Ishikawa (cell line): ENCODE measurements at regions not wholly inside any gene's neighbourhood (a gene's known extent, or its start where the extent isn't known, plus 50 kb on each side); places are given as distances from the start of the nearest gene placed in this dataset.
A peak's percentile ranks its signal among the peaks of the same experiment; 100 is the strongest.

Experiments
- CEBPB ChIP-seq: IDR thresholded peaks from 2 replicates; pipeline ENCODE4 v1.6.1; 2012
- CREB1 ChIP-seq: IDR thresholded peaks from 2 replicates; pipeline ENCODE4 v1.6.1; 2012; ENCODE audit warnings: low read depth
- EGR1 ChIP-seq: IDR thresholded peaks from 2 replicates; pipeline ENCODE4 v1.6.1; 2012
- EP300 ChIP-seq: IDR thresholded peaks from 2 replicates; pipeline ENCODE4 v1.6.1; 2012; ENCODE audit warnings: borderline replicate concordance
- FOXM1 ChIP-seq: IDR thresholded peaks from 2 replicates; pipeline ENCODE4 v1.6.1; 2012; ENCODE audit warnings: low read depth, borderline replicate concordance
- NFIC ChIP-seq: IDR thresholded peaks from 2 replicates; pipeline ENCODE4 v1.6.1; 2012
- RAD21 ChIP-seq: IDR thresholded peaks from 2 replicates; pipeline ENCODE4 v1.6.1; 2012; ENCODE audit warnings: low read depth
- TAF1 ChIP-seq: IDR thresholded peaks from 2 replicates; pipeline ENCODE4 v1.6.1; 2012; ENCODE audit warnings: low read depth, mild to moderate bottlenecking
- TCF12 ChIP-seq: IDR thresholded peaks from 2 replicates; pipeline ENCODE4 v1.6.1; 2012; ENCODE audit warnings: low read depth
- TEAD4 ChIP-seq: IDR thresholded peaks from 2 replicates; pipeline ENCODE4 v1.6.1; 2012
- YY1 ChIP-seq: IDR thresholded peaks from 2 replicates; pipeline ENCODE4 v1.6.1; 2012; ENCODE audit warnings: low read depth
- ZBTB7A ChIP-seq: IDR thresholded peaks from 2 replicates; pipeline ENCODE4 v1.6.1; 2012; ENCODE audit warnings: low read depth
- TF ChIP-seq, protein P1 (sequence below): IDR thresholded peaks from 2 replicates; pipeline ENCODE4 v1.6.1; 2012
- TF ChIP-seq, protein P2 (sequence below): IDR thresholded peaks from 2 replicates; pipeline ENCODE4 v1.6.1; 2012; ENCODE audit warnings: low read depth, mild to moderate bottlenecking
- TF ChIP-seq, protein P3 (sequence below): IDR thresholded peaks from 2 replicates; pipeline ENCODE4 v1.6.1; 2012

DNA sequence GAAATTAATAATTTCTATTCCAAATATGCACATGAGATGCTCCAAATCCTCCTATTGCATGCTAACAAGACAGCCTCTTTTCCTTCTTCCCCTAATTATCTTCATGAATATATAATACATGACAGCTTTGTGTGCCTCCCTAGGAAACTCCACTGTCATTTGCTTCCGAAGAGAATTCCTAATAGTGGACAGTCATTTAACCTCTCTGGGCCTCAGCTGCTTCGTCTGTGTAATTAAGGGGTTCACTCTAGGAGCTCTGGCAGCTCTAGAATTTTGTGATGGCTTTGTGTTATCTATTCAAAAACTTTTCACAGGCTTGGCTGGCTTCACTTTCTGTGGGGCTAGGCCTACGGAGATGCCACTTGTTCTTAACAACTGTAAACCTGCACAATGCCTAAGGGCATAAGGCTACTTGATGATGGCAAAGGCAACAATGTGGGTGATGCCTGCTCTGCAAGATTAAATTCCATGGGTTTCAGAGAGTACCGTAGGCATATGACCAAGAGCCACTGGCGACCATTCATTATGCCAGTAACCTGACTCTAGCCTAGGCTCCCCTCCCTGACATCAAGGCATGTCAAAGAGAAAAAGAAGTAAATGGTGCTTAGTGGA is 333.8 kb upstream of the UMPS start:
- no peak for TF ChIP-seq EGR1
- no peak for TF ChIP-seq TAF1
- no peak for TF ChIP-seq YY1
- TF ChIP-seq RAD21: no peak
- no peak for TF ChIP-seq CREB1
- TF ChIP-seq, protein P1, sequence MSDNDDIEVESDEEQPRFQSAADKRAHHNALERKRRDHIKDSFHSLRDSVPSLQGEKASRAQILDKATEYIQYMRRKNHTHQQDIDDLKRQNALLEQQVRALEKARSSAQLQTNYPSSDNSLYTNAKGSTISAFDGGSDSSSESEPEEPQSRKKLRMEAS: no peak
- TF ChIP-seq ZBTB7A: no peak
- TF ChIP-seq NFIC: no peak
- TF ChIP-seq TEAD4: no peak
- TF ChIP-seq, protein P2, sequence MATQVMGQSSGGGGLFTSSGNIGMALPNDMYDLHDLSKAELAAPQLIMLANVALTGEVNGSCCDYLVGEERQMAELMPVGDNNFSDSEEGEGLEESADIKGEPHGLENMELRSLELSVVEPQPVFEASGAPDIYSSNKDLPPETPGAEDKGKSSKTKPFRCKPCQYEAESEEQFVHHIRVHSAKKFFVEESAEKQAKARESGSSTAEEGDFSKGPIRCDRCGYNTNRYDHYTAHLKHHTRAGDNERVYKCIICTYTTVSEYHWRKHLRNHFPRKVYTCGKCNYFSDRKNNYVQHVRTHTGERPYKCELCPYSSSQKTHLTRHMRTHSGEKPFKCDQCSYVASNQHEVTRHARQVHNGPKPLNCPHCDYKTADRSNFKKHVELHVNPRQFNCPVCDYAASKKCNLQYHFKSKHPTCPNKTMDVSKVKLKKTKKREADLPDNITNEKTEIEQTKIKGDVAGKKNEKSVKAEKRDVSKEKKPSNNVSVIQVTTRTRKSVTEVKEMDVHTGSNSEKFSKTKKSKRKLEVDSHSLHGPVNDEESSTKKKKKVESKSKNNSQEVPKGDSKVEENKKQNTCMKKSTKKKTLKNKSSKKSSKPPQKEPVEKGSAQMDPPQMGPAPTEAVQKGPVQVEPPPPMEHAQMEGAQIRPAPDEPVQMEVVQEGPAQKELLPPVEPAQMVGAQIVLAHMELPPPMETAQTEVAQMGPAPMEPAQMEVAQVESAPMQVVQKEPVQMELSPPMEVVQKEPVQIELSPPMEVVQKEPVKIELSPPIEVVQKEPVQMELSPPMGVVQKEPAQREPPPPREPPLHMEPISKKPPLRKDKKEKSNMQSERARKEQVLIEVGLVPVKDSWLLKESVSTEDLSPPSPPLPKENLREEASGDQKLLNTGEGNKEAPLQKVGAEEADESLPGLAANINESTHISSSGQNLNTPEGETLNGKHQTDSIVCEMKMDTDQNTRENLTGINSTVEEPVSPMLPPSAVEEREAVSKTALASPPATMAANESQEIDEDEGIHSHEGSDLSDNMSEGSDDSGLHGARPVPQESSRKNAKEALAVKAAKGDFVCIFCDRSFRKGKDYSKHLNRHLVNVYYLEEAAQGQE: no peak
- TF ChIP-seq TCF12: no peak
- no peak for TF ChIP-seq FOXM1
- TF ChIP-seq CEBPB: no peak
- TF ChIP-seq EP300: no peak

DNA sequence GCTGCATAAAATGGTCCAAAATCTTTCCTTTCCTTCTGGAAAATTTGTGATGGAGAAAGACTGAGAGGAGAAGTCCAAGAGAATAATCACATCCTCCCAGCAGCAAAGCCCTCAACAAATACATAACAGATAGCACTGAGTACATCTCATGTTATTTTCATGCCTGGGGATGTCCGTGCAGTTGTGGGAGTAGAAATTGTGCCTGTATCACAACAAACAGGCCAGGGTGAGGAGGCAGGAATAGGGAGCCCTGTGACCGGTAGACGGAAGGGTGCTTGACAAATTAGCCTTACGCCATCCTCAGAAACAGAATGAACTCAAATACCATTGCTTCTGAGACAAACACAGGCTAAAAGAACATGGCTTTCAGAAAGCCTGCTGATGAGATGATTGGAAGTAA is 333.2 kb upstream of the UMPS start:
- TF ChIP-seq RAD21 (no peak), ZBTB7A (no peak)
- TF ChIP-seq, protein P2: no peak

DNA sequence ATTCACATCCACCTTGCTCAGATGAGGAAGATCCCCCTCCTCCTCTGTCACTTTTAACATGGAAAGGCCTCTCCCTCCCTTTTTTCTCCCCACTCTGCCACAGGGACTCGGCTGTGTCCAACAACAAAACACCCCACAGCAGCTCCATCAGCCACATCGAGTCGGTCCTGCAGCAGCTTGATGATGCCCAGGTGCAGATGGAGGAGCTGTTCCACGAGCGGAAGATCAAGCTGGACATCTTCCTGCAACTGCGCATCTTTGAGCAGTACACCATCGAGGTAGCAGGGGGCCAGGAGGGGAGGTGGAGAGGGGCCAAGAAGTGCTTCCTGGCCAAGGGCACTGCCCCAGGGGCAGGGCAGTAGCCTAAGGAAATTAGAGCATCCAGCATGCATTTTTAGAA is 331.7 kb upstream of the UMPS start:
- TF ChIP-seq CREB1 (no peak), TAF1 (no peak), EP300 (no peak), YY1 (no peak), CEBPB (no peak), ZBTB7A (no peak), RAD21 (no peak), EGR1 (no peak), NFIC (no peak), FOXM1 (no peak), TEAD4 (no peak), TCF12 (no peak)
- TF ChIP-seq, protein P3, sequence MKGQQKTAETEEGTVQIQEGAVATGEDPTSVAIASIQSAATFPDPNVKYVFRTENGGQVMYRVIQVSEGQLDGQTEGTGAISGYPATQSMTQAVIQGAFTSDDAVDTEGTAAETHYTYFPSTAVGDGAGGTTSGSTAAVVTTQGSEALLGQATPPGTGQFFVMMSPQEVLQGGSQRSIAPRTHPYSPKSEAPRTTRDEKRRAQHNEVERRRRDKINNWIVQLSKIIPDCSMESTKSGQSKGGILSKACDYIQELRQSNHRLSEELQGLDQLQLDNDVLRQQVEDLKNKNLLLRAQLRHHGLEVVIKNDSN: no peak
- TF ChIP-seq, protein P1: no peak
- TF ChIP-seq, protein P2: no peak

DNA sequence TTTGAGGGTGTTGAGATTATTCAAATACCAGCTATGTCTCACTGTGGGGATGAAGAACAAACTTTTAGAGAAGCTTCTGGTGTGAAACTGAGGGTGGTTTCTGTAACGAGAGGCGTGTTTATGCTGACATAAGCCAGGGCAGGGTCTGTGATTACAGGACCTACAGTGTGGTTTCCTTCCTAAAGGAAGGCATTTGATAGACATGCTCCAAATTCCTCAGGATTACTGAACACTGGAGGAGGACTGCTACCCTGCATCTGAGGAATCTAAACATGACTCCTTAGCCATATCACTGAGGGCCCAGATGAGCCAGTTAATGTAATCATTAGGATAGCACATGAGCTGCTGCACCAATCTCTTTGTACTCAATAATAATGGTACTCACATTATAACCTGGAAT is 328.4 kb upstream of the UMPS start:
- TF ChIP-seq ZBTB7A (no peak), TEAD4 (peak; percentile 61; the same call in 1 of the 2 replicates)

DNA sequence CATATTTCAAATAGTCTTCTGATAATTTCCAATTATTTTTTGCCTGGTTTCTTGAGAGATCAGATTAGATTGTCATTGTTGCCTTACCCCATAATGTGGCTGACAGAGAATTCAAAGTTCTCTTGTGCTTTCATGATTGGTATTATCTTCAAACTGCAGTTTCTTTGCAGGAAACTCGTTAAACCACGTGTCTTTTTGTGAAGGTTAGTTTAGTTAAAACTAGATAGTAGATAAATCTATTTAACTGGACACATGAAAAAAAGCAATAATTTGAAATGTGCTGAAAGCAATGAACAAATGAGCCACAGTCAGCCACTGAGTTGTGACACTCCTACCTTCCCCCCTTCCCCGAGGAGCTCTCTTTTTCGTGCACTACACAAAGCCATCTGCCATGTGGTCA is 327.5 kb upstream of the UMPS start:
- TF ChIP-seq, protein P1: no peak
- no peak for TF ChIP-seq CEBPB
- no peak for TF ChIP-seq EGR1
- no peak for TF ChIP-seq CREB1
- TF ChIP-seq RAD21: no peak
- no peak for TF ChIP-seq NFIC
- no peak for TF ChIP-seq TCF12
- TF ChIP-seq, protein P3: no peak
- no peak for TF ChIP-seq YY1
- TF ChIP-seq, protein P2: no peak
- TF ChIP-seq ZBTB7A: no peak
- no peak for TF ChIP-seq TEAD4
